Astrocyte (in vitro differentiated cells and primary cell): ENCODE measurements at regions not wholly inside any gene's neighbourhood (a gene's known extent, or its start where the extent isn't known, plus 50 kb on each side); places are given as distances from the start of the nearest gene placed in this dataset.

Experiments used
- CTCF ChIP-seq: IDR thresholded peaks from 2 replicates; pipeline ENCODE4 v1.5.1; 2011; ENCODE audit warnings: low read depth, mild to moderate bottlenecking, inconsistent platforms, low read length, moderate library complexity; ENCODE audit not compliant: insufficient read depth
- EZH2 ChIP-seq: IDR thresholded peaks from 2 replicates; pipeline ENCODE4 v1.6.1; 2012; ENCODE audit warnings: mild to moderate bottlenecking, low read length, inconsistent platforms; ENCODE audit not compliant: insufficient read depth

- TF ChIP-seq CTCF (no peak), EZH2 (no peak)
Measured at GRCh38 chrX:124274438-124275181, 57.9 kb upstream of the TEX13D start.
